CD4-positive, alpha-beta T cell treated with Interleukin-1 beta for 1 hour (primary cell): ENCODE measurements at regions not wholly inside any gene's neighbourhood (a gene's known extent, or its start where the extent isn't known, plus 50 kb on each side); places are given as distances from the start of the nearest gene placed in this dataset.

ENCODE experiments used
- DNase-seq, 2 donors: peaks; one replicate each; pipeline ENCODE4 v3.0.0-alpha.2; 2020 to 2022

GRCh38 chr9:19992556-19992955 lies 203.7 kb upstream of the SLC24A2 start:
- DNase-seq, result no peak

- no peak for DNase-seq
Measured at GRCh38 chr9:19989213-19989612, 200.4 kb upstream of the SLC24A2 start.

- DNase-seq, result no peak
Measured at GRCh38 chr9:19988281-19988680, 199.4 kb upstream of the SLC24A2 start.

GRCh38 chr9:19985081-19985480 lies 196.2 kb upstream of the SLC24A2 start:
- no peak for DNase-seq

GRCh38 chr9:19976226-19976625 lies 187.4 kb upstream of the SLC24A2 start:
- DNase-seq, result peak in 1 of 2 donors; percentile 11

- no peak for DNase-seq
Measured at GRCh38 chr9:19975499-19975898, 186.7 kb upstream of the SLC24A2 start.

GRCh38 chr9:19969721-19970120 lies 180.9 kb upstream of the SLC24A2 start:
- no peak for DNase-seq

GRCh38 chr9:19967888-19968459 lies 179.1 kb upstream of the SLC24A2 start:
- DNase-seq, result no peak

- DNase-seq, result peak in 1 of 2 donors; percentile 2
Measured at GRCh38 chr9:19967216-19967887, 178.5 kb upstream of the SLC24A2 start.

GRCh38 chr9:19965336-19965735 lies 176.5 kb upstream of the SLC24A2 start:
- DNase-seq, result no peak

GRCh38 chr9:19947996-19948395 lies 159.2 kb upstream of the SLC24A2 start:
- DNase-seq, result no peak

- no peak for DNase-seq
Measured at GRCh38 chr9:19946441-19947109, 157.7 kb upstream of the SLC24A2 start.

GRCh38 chr9:19941874-19942273 lies 153.0 kb upstream of the SLC24A2 start:
- no peak for DNase-seq

- DNase-seq, result no peak
Measured at GRCh38 chr9:19940811-19941535, 152.1 kb upstream of the SLC24A2 start.

GRCh38 chr9:19939734-19940278 lies 151.0 kb upstream of the SLC24A2 start:
- DNase-seq, result no peak

GRCh38 chr9:19938990-19939733 lies 150.3 kb upstream of the SLC24A2 start:
- DNase-seq, result no peak

GRCh38 chr9:19937121-19937520 lies 148.3 kb upstream of the SLC24A2 start:
- no peak for DNase-seq

- DNase-seq, result no peak
Measured at GRCh38 chr9:19936598-19936997, 147.8 kb upstream of the SLC24A2 start.

GRCh38 chr9:19935422-19935821 lies 146.6 kb upstream of the SLC24A2 start:
- no peak for DNase-seq

- DNase-seq, result no peak
Measured at GRCh38 chr9:19934301-19934871, 145.5 kb upstream of the SLC24A2 start.

- no peak for DNase-seq
Measured at GRCh38 chr9:19931098-19931890, 142.5 kb upstream of the SLC24A2 start.
